ENCODE measurements at regions not wholly inside any gene's neighbourhood (a gene's known extent, or its start where the extent isn't known, plus 50 kb on each side); places are given as distances from the start of the nearest gene placed in this dataset.

- TF ChIP-seq POLR2AphosphoS5 (IDR thresholded peaks at IDR 0.05) = no peak
- TF ChIP-seq, protein P1, sequence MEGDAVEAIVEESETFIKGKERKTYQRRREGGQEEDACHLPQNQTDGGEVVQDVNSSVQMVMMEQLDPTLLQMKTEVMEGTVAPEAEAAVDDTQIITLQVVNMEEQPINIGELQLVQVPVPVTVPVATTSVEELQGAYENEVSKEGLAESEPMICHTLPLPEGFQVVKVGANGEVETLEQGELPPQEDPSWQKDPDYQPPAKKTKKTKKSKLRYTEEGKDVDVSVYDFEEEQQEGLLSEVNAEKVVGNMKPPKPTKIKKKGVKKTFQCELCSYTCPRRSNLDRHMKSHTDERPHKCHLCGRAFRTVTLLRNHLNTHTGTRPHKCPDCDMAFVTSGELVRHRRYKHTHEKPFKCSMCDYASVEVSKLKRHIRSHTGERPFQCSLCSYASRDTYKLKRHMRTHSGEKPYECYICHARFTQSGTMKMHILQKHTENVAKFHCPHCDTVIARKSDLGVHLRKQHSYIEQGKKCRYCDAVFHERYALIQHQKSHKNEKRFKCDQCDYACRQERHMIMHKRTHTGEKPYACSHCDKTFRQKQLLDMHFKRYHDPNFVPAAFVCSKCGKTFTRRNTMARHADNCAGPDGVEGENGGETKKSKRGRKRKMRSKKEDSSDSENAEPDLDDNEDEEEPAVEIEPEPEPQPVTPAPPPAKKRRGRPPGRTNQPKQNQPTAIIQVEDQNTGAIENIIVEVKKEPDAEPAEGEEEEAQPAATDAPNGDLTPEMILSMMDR (IDR thresholded peaks at IDR 0.05 in 8 of 11, conservative IDR thresholded peaks at IDR 0.05 in 3 of 11) = no peak
- TF ChIP-seq POLR2A (IDR thresholded peaks at IDR 0.05) = no peak
Observed at GRCh38 chr15:98277602-98278001, 317.1 kb downstream of the ARRDC4 start.

Data from spleen (tissue), 7 donors.